ENCODE measurements at regions not wholly inside any gene's neighbourhood (a gene's known extent, or its start where the extent isn't known, plus 50 kb on each side); places are given as distances from the start of the nearest gene placed in this dataset.

- no peak overlapping the region for H3K4me3 ChIP-seq (ENCODE audit: low read depth, low read length)
- TF ChIP-seq, protein P1, sequence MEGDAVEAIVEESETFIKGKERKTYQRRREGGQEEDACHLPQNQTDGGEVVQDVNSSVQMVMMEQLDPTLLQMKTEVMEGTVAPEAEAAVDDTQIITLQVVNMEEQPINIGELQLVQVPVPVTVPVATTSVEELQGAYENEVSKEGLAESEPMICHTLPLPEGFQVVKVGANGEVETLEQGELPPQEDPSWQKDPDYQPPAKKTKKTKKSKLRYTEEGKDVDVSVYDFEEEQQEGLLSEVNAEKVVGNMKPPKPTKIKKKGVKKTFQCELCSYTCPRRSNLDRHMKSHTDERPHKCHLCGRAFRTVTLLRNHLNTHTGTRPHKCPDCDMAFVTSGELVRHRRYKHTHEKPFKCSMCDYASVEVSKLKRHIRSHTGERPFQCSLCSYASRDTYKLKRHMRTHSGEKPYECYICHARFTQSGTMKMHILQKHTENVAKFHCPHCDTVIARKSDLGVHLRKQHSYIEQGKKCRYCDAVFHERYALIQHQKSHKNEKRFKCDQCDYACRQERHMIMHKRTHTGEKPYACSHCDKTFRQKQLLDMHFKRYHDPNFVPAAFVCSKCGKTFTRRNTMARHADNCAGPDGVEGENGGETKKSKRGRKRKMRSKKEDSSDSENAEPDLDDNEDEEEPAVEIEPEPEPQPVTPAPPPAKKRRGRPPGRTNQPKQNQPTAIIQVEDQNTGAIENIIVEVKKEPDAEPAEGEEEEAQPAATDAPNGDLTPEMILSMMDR (IDR thresholded peaks at IDR 0.05; ENCODE audit: low read depth, low read length): no peak
Measured at GRCh38 chr3:22526266-22526837, 676.8 kb upstream of the UBE2E2 start.

DNA sequence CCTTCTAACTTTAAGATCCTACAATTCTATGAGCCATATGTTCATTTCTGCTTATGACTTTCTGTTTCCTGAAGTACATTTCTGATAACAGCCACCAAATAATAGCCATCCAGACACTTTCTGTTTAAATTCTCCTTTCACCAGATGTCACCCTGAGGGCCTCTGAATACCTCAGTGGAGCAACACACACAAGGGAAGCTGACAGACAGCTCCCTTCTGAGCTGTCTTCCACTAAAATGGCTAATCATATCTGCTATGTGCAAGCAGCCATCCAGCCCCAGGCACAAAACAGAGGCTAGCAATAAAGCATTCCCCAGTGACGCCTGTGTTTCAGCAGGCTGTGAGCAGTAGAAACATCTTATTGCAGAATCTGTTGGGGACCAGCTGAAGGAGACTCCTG, 666.6 kb upstream of the UBE2E2 start:
- H3K4me3 ChIP-seq (ENCODE audit: low read depth, low read length): no peak overlapping the region
- TF ChIP-seq, protein P1 (IDR thresholded peaks at IDR 0.05; ENCODE audit: low read depth, low read length): no peak

- no peak overlapping the region for H3K4me3 ChIP-seq (ENCODE audit: low read depth, low read length)
- TF ChIP-seq, protein P1 (IDR thresholded peaks at IDR 0.05; ENCODE audit: low read depth, low read length): no peak
Measured at GRCh38 chr3:22537560-22537959, 665.6 kb upstream of the UBE2E2 start.

DNA sequence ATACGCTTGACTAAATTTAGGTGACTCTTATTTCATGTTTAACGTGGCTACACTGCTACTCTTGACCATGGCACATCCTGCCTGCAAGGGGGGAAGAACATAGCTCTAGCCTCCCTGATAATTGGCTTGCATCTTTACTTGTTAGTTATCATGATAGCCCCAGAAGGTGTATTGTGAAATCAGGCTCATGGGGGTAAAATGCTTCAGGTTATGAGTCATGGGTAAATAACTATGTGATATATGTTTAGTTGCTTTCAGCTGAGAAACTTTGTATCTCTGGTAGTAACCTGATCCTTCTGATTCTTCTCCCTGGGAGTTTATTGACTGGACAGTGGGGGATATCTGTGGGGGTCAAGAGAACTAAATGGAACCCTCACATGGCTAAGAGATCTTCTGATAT, 660.8 kb upstream of the UBE2E2 start:
- TF ChIP-seq, protein P1 (IDR thresholded peaks at IDR 0.05; ENCODE audit: low read depth, low read length): no peak
- no peak overlapping the region for H3K4me3 ChIP-seq (ENCODE audit: low read depth, low read length)

GRCh38 chr3:22555753-22556435, 647.2 kb upstream of the UBE2E2 start:
- H3K4me3 ChIP-seq (ENCODE audit: low read depth, low read length): no peak overlapping the region
- TF ChIP-seq, protein P1 (IDR thresholded peaks at IDR 0.05; ENCODE audit: low read depth, low read length): no peak

GRCh38 chr3:22565393-22565792, 637.7 kb upstream of the UBE2E2 start:
- TF ChIP-seq, protein P1 (IDR thresholded peaks at IDR 0.05; ENCODE audit: low read depth, low read length): no peak
- no peak overlapping the region for H3K4me3 ChIP-seq (ENCODE audit: low read depth, low read length)

DNA sequence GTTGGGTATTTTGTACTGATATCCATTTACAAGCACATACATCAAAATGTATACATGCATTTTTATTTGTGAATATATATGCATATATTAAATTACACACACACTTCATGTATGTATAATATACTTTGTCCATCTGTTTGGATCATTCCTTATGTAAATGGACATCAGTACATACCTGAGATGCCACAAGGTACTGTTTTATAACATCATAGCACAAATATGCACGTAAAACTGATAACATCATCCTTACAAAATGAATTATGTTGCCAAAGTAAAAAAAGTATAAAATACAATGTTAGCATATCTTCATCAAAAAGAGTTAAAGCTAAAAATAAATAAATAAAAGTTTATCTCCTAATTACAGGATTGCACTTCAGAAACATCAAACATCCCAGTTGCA, 634.8 kb upstream of the UBE2E2 start:
- TF ChIP-seq, protein P1 (IDR thresholded peaks at IDR 0.05; ENCODE audit: low read depth, low read length): no peak
- no peak overlapping the region for H3K4me3 ChIP-seq (ENCODE audit: low read depth, low read length)

All from WI38 (cell line).